Forelimb muscle (tissue), 1 donor: ENCODE measurements at regions not wholly inside any gene's neighbourhood (a gene's known extent, or its start where the extent isn't known, plus 50 kb on each side); places are given as distances from the start of the nearest gene placed in this dataset.

ENCODE experiments used
- DNase-seq: peaks from one replicate; pipeline ENCODE4 v3.0.0-alpha.2; 2013; ENCODE audit warnings: low read depth

DNA sequence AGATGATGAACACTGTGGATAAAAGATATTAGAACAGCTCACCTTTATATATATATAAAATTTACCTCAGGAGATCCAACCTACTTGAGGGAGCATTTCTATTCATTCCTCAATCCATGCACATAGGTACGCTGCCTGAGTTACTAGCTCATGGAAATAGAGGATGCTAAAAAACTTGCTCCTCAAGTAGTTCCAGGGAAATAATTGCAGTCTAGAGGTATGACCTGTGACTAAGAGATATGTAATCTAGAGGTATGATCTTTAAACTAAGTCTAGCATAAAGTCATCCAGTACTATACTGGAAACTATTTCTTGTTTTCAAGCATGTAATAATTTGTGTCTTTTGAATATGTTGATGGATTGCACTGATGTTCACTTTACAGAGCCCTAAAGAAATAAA lies 471.2 kb downstream of the TAF11L14 start:
- no peak for DNase-seq

DNA sequence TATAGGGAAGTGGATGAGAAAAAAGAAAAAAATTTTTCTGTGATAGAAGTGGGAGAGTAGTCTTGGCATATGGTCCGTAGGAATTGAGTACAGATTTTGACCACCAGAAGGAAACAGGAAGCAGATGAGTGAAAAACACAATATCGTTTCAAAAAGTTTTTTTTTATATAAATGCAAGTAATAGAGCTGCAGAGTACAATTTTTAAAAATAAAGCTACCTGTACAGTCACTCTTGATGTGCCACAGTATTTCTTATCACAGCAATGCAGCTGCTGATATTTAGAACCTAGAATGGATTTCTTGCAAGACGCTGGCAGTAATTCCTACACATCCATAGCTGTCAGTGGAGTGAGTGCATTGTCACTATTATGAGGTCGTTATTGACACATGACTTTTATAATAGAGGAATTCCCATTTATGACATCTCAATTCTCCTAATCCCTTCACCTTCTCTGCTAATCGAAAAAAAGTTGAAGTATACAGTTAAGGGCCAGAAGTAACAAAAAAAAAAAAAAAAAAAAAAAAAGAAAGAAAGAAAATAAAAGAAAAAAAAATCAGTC lies 477.7 kb downstream of the TAF11L14 start:
- no peak for DNase-seq

- DNase-seq = no peak
These were observed 479.5 kb downstream of the TAF11L14 start for GRCh38 chr5:18113721-18114120.

DNA sequence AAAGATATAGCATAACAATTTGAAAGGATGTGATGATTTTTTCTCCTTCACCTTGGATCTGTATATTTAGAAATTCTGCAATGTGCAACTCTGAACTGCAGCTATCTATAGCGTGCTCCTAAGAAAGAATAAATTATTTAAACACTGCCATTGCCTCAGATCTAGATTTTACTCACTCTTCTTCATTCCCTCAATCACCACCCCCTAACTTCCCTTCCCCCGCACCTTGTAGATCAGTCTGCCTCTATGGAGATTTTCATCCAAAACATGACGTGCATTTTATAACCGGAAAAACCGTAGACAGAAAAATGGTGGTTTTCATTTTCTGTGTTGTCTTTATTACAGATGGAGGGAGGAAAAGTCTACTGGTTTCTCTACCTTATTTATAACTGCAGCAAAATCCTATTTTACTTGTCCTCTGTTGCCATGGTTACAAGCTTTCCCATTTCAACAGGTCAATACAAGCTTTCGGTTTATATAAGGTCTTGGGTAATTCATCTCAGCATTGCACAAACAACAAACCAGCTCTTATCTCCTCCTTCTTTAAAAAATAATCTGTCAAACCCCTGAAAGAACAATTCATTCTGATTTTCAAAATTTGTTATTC lies 480.0 kb downstream of the TAF11L14 start:
- no peak for DNase-seq

GRCh38 chr5:18117968-18118367 lies 483.7 kb downstream of the TAF11L14 start:
- DNase-seq = no peak

GRCh38 chr5:18119156-18119785 lies 485.0 kb downstream of the TAF11L14 start:
- DNase-seq = no peak

DNA sequence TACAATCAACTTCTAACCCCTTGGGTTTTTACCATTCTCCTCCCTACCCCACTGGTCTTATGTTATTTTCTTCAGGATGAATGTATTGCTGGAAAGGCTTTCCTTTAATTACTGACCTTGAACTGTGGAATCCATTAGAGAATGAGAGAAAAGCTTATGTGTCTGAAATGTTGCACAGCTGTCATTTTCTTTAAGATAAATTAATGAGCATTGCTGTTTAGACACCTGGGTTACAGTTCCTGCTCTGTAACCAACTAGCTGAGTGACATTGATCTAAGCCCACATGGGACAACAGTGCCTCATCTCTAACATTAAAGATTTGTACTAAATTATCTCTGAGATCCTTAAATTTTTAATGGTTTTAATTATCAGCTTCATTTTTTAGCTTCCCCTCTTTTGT lies 507.0 kb downstream of the TAF11L14 start:
- no peak for DNase-seq

- no peak for DNase-seq
These were observed 508.6 kb downstream of the TAF11L14 start for GRCh38 chr5:18142831-18143230.

- peak; percentile 67 for DNase-seq
These were observed 518.4 kb downstream of the TAF11L14 start for GRCh38 chr5:18152671-18153070.

- no peak for DNase-seq
These were observed 523.9 kb downstream of the TAF11L14 start for GRCh38 chr5:18158166-18158565.

DNA sequence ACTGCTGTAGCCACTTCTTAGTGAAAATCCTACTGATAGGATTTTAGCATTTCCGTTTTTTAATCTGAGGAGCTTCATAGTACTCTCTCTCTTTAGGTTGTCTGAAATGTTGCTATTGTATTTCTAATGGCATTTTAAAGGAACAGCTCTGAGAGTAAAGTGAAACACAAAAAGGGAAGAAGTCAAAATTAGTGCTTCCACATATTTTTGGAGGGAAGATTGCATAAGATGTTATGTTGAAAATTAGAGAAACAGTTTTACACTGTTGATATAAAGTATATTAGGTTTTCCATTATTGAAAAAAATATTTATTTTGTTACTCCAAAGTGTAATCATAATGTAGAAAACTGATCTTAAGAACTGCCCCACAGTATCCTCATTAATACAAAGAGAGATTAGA lies 525.1 kb downstream of the TAF11L14 start:
- DNase-seq = no peak

GRCh38 chr5:18171684-18172083 lies 537.4 kb downstream of the TAF11L14 start:
- DNase-seq = no peak

- no peak for DNase-seq
These were observed 545.3 kb downstream of the TAF11L14 start for GRCh38 chr5:18179579-18179978.

- no peak for DNase-seq
These were observed 547.3 kb downstream of the TAF11L14 start for GRCh38 chr5:18181575-18181974.

DNA sequence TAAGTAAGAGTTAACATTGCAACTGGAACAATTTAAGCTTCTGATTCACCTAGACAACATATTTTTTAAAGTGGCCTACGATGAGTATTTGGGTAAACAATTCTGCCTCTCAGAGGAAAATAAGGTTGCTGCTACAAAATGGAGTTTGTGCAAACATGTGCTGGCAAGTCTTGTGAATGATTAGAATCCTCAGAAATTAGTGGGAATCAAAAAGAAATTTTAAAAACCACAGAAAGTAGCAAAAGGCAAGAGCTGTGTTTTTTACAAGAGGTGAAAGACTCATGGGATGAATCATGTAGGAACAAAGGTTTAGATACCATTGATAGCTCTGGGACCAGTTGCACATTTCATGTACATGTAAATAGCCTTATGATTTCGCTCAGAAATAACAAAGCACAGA lies 561.6 kb downstream of the TAF11L14 start:
- no peak for DNase-seq

DNA sequence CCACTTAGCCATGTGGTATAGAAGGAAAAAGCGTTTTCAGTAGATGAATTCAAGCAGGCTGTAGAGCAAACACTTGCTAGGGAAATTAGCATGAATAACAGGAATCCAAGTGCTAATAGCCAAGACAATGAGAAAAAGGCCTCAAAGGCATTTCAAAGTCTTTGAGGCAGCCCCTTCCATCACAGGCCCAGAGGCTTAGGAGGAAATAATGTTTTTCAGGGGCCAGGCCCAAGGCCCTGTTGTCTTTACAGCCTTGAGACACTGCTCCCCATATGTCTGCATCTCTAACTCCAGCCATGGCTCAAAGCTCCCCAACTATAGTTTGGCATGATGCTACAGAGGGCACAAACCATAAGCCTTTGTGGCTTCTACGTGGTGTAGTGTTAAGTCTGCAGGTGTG lies 563.5 kb downstream of the TAF11L14 start:
- no peak for DNase-seq

GRCh38 chr5:18202164-18202563 lies 567.9 kb downstream of the TAF11L14 start:
- no peak for DNase-seq

- no peak for DNase-seq
These were observed 569.0 kb downstream of the TAF11L14 start for GRCh38 chr5:18203296-18203695.

DNA sequence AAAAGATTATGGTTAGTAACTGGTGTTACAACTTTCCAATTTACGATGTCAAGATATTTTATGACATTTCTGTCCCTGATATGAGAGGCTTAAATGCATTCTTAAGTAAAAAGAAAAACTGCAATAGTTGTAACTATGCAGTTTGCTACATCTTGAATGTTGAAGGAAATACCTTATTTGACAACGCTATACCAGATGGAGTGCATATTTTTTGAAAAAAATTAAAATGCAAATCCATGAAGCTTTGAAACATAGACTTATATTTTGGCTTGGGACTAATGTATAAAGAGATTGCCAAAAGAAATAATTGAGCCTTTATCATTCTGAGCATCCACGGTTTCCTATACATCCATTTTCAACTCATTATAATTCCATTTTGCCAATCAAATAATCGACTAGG lies 579.4 kb downstream of the TAF11L14 start:
- no peak for DNase-seq

DNA sequence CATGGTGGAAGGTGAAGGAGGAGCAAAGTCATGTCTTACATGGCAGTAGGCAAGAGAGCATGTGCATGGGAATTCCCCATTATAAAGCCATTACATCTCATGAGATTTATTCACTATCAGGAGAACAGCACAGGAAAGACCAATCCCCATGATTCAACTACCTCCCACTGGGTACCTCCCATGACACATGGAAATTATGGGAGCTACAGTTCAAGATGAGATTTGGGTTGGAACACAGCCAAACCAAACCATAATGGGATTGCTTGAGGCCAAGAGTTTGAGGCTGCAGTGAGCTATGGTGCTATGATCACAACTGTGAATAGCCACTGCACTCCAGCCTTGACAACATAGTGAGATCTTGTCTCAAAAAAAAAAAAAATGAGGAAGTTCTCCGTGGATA lies 581.8 kb downstream of the TAF11L14 start:
- DNase-seq = no peak

GRCh38 chr5:18216729-18217128 lies 582.5 kb downstream of the TAF11L14 start:
- DNase-seq = no peak

- DNase-seq = no peak
These were observed 585.0 kb downstream of the TAF11L14 start for GRCh38 chr5:18219241-18219640.

DNA sequence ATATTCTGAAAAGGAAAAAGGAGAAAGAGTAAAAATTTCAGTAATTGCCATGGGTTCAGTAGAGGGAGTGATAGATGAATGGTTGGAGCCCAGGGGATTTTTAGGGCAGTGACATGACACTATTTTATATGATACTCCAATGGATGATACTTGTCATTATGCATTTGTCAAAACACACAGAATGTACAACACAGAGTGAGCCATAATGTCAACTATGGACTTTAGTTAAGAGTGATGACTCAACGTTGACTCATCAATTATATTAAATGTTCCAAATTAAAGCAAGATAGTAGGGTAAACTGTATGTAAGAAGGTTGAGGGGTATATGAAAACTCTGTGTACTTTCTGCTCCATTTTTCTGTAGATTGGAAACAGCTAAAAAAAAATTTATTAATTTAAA lies 586.4 kb downstream of the TAF11L14 start:
- DNase-seq = no peak

DNA sequence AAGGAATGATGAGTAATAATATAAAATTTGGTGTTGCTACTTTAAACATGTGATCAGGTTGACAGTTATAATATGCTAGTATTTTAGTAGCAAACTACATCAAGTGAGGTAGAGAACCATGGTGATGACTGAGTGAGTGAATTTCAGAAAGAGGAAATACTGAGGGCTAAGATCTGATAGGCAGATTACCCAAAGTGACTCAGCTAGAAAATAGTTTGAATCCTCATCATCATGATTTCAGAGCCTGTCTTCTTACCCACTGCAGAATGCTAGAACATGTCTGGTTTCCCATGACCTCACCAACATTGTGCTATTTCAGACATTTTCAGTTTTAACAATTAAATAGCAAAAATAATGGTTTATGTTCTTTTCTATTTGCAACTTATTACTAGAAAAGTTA lies 602.1 kb downstream of the TAF11L14 start:
- DNase-seq = no peak
